RKO (cell line): ENCODE measurements at regions not wholly inside any gene's neighbourhood (a gene's known extent, or its start where the extent isn't known, plus 50 kb on each side); places are given as distances from the start of the nearest gene placed in this dataset.
"Not testable (repeated sequence)": the region's sequence is repeated elsewhere in the genome, so short reads cannot be mapped to it uniquely, and the experiment has no call there.

ENCODE experiments used
- DNase-seq: peaks from one replicate; pipeline ENCODE4 v3.0.0-alpha.2; 2016; ENCODE audit warnings: low spot score

DNA sequence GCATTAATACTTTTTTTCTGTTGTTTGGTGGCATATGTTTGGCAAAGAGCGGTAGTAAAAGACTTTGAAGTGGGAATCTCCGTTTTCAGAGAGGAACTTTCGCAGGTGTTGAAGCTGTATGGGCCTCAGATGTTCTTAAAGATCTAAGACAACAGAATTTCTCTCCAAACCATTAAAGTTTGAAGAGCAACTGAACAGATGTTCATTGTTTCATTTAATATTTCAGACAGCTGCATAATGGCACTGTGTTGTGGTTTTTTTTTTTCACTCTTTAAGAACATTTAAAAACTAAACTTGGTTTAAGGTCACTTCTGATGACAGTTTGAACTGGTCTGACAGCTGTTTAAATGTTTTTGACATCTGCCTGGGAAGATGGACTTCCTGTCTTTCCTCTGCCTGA is 882.7 kb upstream of the PCDH10 start:
- DNase-seq, result no peak

DNA sequence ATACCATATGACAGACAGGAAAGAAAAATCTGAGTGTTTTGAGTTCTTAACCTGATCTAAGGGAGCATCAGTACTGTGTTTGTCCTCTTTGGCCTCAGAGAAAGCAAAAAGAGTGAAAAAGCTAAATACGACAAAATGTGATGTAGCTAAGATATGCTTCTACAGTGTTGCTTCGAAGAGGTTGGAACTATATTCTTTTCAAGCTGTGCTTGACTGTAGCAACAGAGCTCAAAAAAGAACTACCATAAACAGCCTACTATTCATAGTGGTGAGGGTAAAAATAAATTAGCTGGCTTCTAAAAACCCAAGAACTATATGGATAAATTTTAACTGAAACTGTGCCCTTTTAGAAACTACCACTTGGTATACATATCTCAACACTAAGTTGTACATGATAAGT is 881.8 kb upstream of the PCDH10 start:
- DNase-seq, result no peak

DNA sequence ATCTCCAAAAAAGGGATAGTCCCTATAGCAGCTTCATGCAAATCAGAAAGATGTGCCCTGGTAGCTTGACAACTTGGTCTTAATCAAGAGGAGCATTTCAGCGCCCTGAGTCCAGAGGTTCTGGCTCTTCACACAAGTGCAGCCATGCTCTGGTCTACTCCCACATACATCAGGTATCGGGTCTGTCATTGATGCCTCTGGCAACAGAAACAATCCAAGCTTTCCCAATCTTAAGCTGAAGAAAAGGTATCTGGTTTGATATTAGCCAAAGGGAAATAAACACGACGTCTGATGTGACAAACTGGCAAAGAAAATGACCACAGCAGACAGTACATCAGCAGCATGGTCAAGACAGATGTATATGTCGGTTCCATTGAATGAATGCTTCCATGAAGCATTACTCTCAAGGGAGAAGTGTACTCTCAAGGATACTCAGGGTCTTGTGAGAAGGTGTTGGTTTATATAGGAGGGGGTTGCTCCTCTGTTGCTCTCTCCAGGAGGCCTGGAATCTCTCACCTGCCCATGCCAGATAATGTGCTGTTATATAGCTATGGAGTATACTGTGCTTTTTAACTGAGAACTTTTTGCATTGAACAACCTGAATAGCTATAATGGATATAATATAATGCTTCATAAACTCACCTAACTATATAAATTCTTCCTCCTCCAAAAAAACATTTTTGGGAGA is 879.6 kb upstream of the PCDH10 start:
- DNase-seq, result no peak

DNA sequence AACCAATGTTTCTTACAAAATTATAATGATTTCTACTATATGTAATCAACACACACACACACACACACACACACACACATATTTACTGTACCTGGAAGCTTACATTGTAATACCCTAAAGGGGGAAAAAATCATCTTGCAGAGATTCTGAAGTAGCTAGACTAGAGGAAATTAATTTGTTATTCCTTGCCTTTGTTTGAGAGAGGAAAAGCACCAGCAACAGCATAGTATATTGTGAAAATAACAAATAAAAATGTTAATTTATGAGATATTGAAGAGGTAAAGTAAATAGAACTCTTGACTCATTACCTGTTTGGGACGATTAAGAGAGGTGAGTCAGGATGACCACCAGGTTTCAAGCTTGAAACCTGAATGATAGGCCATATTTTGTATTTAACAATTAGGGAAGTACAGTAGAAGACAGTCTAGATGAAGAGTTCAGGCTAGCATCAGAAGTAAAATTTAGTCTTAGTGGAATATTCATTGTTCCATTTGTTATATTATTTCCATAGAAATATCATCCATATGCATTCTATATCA is 873.4 kb upstream of the PCDH10 start:
- no peak for DNase-seq

DNA sequence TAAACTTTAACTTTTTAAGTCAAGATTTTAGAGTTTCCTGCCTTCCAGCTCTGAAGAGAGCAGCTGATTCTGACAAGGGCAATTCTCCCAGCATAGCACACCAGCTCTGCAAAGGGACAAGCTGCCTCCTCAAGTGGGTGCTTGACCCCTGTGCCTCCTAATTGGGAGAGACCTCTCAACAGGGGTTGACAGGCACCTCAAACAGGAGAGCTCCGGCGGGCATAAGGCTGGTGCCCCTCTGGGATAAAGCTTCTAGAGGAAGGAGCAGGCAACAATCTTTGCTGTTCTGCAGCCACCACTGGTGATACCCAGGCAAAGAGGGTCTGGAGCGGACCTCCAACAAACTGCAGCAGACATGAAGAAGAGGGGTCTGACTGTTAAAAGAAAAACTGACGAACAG is 872.9 kb upstream of the PCDH10 start:
- no peak for DNase-seq

DNA sequence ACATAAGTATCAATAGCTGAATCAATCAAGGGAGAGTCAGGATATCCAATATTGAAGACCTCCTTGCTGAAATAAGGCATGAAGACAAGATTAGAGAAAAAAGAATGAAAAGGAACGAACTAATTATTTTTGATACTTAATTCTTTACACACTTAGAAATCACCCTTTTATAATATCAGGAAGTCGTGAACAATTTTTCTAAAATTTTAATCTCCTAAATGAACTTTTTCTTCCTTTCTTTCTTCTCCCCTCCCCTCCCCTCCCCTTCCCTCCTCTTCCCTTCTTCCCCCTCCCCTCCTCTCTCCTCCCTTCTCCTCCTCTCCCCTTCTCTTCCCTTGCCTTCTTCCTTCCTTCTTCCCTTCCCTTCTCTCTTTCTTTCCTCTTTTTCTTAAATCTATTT is 872.1 kb upstream of the PCDH10 start:
- DNase-seq, result no peak

DNA sequence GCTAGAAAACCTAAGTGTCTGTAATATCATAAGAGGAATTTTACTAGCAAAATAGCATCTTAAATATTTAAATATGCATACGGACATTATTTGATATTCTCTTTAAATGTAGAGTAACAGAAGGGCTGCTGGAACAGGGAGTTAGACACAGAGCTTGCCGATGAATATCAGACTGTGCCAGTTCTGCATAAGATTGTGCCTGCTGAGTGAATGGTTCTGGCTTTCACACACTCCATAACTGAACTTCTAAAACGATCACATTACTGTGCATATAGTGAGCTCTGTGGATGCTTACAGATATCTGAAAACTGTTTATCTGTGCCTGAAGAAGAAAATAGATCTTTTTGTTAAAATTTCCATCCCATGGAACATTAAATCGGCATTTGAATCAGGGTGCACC is 867.4 kb upstream of the PCDH10 start:
- no peak for DNase-seq

DNA sequence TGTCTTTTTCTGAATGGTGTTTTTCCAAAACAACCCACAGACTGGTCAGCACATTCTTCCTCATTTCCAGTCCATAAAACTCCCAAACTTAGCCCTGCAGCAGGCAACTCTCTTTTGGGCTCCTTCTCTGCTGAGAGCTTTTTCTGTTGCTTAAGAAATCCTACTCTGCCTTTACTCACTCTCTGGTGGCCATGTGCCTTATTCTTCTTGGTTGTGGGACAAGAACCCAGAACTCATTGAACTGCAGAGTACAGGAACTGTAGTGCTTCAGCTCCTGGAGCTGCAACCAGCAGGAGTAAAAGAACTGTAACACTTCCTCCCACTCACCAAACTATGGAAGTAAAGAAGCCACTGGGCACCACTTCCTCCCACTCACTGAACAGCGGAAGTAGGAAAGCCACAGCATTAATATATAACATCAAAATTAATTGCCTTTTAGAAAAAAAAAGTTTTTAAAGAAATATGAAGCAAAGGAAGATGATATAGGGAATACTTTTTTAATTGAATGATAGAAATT is 864.1 kb upstream of the PCDH10 start:
- peak; percentile 15 for DNase-seq

DNA sequence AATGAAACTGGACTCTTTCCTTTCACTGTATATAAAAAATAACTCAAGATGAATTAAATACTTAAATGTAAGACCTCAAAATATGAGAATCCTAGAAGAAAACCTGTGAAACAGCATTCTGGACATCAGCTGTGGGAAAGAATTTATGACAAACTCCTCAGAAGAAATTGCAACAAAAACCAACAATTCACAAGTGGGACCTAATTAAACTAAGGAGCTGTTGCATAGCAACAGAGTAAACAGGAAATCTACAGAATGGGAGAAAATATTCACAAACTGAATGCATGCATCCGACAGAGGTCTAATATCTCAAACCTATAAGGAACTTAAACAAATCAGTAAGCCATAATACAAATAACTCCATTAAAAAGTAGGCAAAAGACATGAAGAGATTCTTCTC is 851.7 kb upstream of the PCDH10 start:
- DNase-seq, result no peak

DNA sequence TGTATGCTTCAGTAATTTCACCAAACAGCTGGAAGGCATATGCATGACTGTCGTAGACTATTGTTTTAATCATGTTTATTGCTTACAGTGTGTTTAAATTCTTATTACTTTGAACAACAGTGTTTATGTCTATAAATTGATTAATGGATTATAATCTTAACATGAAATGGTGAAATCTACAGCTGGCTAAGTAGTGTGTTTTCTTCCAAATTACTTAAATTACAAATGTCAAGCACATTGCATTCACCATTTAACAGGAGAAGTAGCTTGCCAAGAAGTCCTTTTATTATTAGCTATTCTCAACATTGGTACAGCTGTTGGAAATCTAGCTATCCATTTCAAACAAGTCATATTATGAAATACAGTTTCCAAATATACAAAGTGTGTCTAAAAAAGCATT is 849.3 kb upstream of the PCDH10 start:
- no peak for DNase-seq

DNA sequence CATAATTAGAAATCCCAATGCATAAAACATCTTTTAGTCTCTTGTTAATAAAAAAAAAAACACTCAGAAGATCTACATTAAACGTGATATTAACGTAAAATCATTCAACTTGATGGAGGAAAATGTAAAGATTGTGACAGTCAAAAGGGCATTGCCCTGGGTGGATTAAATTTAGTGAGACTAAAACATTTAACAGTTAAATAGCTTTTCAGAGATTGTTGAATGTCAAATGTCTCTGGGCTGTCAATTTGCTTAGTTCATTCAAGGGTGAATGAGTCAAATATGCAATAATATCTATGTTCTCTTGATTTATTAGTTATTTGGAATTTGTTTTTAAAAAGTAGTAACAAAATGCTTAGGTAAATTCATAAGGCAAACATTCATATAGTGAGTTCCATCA is 836.6 kb upstream of the PCDH10 start:
- no peak for DNase-seq

DNA sequence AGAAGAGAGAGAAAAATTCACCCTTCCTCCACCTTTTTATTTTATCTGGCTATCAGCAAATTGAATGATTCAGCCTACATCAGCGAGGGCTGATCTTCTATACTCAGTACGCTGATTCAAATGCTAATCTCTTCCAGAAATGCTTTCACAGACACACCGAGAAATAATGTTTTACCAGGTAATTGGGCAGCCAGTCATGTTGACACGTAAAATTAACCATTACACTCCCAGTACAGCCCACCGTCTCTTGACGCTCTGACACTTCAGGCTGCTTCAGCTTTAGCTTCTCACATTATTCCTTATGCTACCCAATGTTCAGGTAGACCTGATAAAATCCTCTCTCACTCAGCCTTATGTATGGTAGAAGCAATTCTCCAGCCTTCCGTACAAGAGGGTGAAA is 835.2 kb upstream of the PCDH10 start:
- DNase-seq, result no peak

DNA sequence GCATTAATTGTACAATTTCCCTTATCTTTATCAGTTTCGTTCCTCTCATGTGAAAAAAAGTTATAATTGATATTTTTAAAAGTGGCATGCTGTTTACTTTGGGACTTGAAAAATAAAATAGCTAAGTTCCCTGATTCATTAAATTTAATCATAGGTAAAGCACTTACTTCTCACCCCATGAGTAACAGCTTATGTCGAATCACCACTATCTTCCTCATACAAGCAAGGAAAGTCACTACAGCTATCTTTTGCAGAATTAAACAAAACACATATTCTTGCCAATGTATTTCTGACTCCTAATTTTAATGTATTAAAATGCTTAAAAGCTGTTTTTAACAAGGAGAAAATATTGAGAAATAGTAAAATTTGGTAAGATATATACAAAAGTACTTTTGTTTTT is 832.4 kb upstream of the PCDH10 start:
- DNase-seq, result peak; percentile 50

DNA sequence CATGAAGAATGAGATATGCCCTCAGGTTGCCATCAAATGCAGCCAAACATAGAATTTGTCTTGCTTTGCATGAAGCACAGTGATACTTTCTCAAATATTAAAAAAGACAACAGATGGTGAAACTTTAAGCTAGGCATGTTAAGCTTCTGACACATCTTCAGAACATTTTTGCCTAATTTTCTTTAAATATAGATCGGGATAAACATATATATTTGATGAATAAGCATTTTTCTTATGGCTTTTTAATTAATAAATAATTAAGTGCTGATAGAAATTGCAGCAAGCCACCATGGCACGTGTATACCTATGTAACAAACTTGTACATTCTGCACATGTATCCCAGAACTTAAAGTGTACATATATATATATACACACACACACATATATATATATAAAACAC is 831.2 kb upstream of the PCDH10 start:
- DNase-seq, result no peak

DNA sequence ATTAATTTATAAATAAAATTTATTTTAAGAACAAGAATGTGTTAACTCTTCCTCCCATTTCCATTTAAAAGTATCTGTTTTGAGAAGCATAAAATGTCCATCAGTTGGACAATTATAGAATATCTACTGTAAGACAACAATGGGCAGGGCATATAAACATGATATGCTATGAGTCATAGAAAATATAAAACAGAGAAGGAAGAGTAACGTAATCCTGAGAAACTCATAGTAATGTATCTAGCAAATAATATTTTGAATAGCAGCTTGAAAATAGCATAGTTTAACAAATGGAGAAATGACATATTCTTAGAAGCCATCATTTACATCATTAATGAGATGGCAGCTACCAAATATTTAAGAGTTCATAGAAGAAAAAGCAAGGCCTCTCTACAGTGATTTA is 820.3 kb upstream of the PCDH10 start:
- no peak for DNase-seq

DNA sequence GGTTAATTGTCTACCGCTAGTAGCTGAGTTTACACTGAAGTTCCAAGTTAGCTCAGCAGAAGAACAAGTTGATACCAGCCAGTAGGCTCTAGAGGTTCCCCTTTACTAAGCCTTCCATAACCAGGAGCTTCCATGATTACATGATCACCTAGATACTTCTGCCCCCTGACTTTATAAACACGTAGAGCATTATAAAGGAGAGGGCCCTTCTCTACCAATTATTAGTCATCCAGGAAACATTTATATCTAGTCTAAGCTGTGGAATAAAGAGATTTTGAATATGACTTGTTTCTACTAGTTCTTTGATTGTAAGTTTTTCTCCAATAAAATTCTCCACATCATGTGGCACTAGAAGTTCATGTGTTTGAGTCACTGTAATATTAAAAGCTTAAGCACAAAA is 818.1 kb upstream of the PCDH10 start:
- no peak for DNase-seq

DNA sequence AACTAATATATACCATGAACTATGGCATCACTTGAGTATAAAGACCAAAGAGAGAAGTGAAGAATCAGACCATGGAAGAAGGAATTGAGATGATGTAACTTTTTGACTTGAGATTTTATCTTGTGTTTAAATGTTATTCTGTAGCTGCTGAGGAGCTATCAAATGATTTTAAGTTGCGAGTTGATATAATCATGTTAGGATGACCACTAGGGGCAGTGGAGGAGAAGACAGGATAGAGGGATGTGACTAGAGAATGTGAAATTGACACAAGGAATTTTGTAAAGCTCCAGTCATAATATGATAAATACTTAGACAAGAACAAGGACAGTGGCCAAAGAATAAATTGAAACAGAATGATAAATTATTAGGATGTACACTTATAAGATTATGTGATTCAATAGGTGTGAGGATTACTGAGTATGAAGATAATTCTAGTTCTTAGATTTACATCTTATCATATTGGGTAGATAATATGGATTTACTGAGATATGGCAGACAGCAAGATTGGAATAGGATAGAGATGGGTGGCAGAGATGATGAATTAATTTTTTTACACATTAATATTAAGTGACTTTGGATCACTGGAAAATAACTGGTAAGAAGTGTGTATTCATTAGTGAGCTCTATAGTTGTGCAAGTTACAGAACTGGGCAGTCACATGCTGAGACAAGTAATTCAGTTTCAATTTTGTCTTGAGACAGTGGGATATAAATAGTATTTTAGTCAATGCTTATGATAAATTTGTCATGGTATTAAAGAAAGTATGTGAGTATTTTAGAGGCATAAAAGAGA is 816.0 kb upstream of the PCDH10 start:
- DNase-seq, result peak; percentile 30

DNA sequence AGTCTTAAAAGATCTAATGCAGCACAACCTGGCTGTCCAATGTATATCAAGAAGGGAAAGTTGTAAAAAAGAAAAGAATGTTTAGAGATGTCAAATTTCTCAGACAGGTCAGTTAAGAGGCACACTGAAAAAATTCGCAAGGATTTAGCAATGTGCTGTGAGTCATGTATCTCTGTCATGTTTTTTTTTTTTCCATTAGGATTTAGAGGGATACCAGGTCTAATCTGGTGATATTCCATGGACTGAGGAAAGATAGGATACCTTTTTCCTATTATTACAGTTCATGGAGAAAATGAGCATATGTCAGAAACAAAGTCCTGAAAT is 815.4 kb upstream of the PCDH10 start:
- DNase-seq, result no peak

DNA sequence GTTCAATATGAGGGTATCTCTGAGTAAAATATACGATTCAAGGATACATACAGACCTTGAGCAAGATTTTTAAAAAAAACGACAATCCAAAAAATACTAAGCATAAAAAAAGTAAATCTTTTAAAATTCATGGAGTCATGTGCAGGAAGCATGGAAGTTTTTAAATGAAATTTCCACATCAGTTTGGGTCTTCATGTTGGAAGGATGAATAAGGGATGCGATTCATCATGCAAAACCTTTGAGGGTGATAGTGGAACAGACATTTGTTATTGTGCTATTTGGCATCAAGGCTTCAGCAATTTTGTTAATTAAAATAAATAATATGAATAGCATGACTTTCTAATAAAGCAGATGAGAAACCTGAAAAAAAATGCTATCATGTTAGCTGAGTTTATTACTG is 815.0 kb upstream of the PCDH10 start:
- DNase-seq, result no peak

DNA sequence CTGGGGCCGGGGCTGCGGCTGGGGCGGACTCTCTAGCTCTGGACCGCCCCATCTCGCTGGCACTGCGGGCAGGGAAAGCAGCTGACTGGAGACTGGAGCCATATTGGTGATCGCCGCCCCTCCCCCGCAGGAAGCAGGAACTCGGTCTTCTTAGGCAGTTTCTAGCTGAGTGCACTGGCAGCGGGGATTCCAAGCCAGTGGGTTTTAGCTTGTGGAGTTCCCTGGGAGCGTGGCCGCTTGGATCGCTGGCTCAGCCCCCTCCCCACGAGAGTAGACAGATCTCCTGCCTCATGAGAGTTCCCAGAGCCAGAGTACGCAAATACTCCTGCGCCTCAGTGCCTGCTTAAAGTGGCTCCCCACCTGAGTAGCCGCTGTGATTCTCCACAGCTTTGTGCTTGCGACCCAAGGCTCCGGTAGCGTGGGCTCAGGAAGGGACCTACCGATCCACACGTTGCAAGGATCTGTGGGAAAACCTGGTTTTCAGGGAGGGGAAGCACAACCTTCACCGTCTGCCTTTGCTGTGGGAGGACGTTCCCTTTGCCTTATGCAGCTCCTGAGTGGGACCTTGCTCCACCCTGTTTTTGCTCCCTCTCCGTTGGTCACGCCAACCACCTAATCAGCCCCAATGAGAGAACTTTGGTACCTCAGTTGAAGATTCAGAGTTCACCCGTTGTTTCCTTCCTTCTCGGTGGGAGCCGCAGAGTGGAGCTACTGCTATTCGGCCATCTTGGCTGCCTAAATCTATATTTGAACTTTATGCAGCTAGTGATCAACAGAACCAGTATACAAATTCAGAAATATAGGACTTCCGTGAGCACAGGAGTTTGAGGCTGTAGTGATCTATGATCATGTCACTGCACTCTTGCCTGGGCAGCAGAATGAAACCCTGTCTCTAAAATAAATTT is 803.9 kb upstream of the PCDH10 start:
- DNase-seq, result no peak

DNA sequence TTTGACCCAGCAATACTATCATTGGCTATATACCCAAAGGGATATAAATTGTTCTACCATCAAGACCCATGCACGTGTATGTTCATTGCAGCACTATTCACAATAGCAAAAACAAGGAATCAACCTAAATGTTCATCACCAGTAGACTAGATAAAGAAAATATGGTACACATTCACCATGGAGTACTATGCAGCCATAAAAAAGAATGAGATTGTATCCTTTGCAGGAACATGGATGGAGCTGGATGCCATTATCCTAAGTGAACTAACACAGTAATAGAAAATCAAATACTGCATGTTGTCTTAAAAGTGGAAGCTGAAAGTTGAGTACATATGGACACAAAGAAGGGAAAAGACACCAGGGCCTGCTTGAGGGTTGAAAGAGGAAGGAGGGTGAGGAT is 803.1 kb upstream of the PCDH10 start:
- no peak for DNase-seq

DNA sequence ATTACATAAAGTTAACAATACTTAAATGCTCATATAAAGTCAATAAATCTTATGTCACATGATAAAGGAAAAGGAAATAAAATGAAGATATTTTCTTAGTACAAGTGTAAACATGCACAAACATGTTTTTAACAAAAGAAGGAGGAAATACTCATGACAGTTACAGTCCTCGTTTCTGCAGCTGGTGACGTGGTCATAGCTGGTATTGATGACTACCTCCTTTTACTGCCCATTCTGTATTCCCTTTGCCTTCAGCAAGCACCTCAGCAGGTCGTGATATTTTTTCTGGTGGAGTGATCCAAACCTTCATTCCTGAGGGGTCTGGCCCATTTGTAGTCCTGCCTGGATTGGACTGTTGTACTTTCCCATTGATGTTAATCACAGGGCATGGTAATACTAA is 797.5 kb upstream of the PCDH10 start:
- DNase-seq, result not testable (repeated sequence)

DNA sequence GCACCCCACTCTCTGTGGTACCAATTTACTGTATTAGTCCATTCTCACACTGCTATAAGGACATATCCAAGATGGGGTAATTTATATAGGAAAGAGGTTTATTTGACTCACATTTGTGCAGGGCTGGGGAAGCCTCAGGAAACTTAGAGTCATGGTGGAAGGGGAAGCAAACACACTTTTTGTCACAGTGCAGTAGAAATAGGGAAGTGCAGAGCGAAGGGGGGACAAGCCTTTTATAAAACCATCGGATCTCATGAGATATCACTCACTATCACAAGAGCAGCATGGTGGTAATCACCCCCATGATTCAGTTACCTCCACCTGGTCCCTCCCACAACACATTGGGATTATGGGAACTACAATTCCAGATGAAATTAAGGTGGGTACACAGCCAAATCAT is 766.9 kb upstream of the PCDH10 start:
- DNase-seq, result no peak
